ENCODE measurements at regions not wholly inside any gene's neighbourhood (a gene's known extent, or its start where the extent isn't known, plus 50 kb on each side); places are given as distances from the start of the nearest gene placed in this dataset.

GRCh38 chr18:41744421-41745030 lies 210.5 kb upstream of the PIK3C3 start:
- peak overlapping the region; percentile 15; the same call in 1 of the 2 replicates for H3K27ac ChIP-seq

GRCh38 chr18:41737218-41737617 lies 217.8 kb upstream of the PIK3C3 start:
- no peak for TF ChIP-seq CTCF (conservative IDR thresholded peaks at IDR 0.05)
- no peak overlapping the region for H3K27ac ChIP-seq

More at GRCh38 chr18:41744421-41745030, 210.5 kb upstream of the PIK3C3 start:
- no peak for TF ChIP-seq CTCF (conservative IDR thresholded peaks at IDR 0.05)

GRCh38 chr18:41734917-41735316 lies 220.1 kb upstream of the PIK3C3 start:
- no peak overlapping the region for H3K27ac ChIP-seq
- TF ChIP-seq CTCF (conservative IDR thresholded peaks at IDR 0.05), result no peak

- TF ChIP-seq CTCF (conservative IDR thresholded peaks at IDR 0.05), result no peak
These were observed 222.7 kb upstream of the PIK3C3 start for GRCh38 chr18:41732356-41732755.

GRCh38 chr18:41731884-41732283 lies 223.2 kb upstream of the PIK3C3 start:
- no peak for TF ChIP-seq CTCF (conservative IDR thresholded peaks at IDR 0.05)
- H3K27ac ChIP-seq, result no peak overlapping the region

More at GRCh38 chr18:41732356-41732755, 222.7 kb upstream of the PIK3C3 start:
- H3K27ac ChIP-seq, result no peak overlapping the region

- no peak overlapping the region for H3K27ac ChIP-seq
- no peak for TF ChIP-seq CTCF (conservative IDR thresholded peaks at IDR 0.05)
These were observed 230.8 kb upstream of the PIK3C3 start for GRCh38 chr18:41724195-41724594.

GRCh38 chr18:41721103-41721790 lies 233.8 kb upstream of the PIK3C3 start:
- TF ChIP-seq CTCF (conservative IDR thresholded peaks at IDR 0.05), result no peak
- no peak overlapping the region for H3K27ac ChIP-seq

Measured in VCaP (cell line).